CD4-positive, alpha-beta memory T cell (primary cell): ENCODE measurements at regions not wholly inside any gene's neighbourhood (a gene's known extent, or its start where the extent isn't known, plus 50 kb on each side); places are given as distances from the start of the nearest gene placed in this dataset.

ENCODE experiments used
- CTCF ChIA-PET: fragments of 350-600 bp; sonication (Branson Sonifier 250); formaldehyde crosslinking; loops from one replicate; lab custom pipeline; 2021; ENCODE audit warnings: inconsistent platforms; ENCODE audit not compliant: partially characterized antibody; lab: Charles Lee
- POLR2A ChIA-PET: fragments of 350-600 bp; sonication (Branson Sonifier 250); formaldehyde crosslinking; loops from one replicate; lab custom pipeline; 2021; ENCODE audit not compliant: partially characterized antibody; lab: Charles Lee
- DNase-seq, 5 donors: peaks; one replicate each; pipeline versions ENCODE4 v3.0.0 to v3.0.0-alpha.2; 2020 to 2022; ENCODE audit warnings: mixed read lengths in 1 of 5
- H3K27ac ChIP-seq: one replicate; pipeline ENCODE4 v1.7.0; 2013; ENCODE audit warnings: low read depth, low read length
- H3K27me3 ChIP-seq: 2 replicates; pipeline ENCODE4 v1.7.0; 2013; ENCODE audit warnings: mild to moderate bottlenecking, low read length, moderate library complexity; ENCODE audit not compliant: insufficient read depth
- H3K36me3 ChIP-seq: 2 replicates; pipeline ENCODE4 v1.7.0; 2013; ENCODE audit warnings: mild to moderate bottlenecking, low read length, moderate library complexity; ENCODE audit not compliant: insufficient read depth
- H3K4me1 ChIP-seq: 2 replicates; pipeline ENCODE4 v1.7.0; 2013; ENCODE audit warnings: mild to moderate bottlenecking, low read length, moderate library complexity; ENCODE audit not compliant: insufficient read depth
- H3K4me3 ChIP-seq, 2 donors: one replicate each; pipeline ENCODE4 v1.7.0; 2013; ENCODE audit warnings: low read length in 2 of 2, mild to moderate bottlenecking in 1 of 2
- H3K9me3 ChIP-seq, 2 donors: one replicate each; pipeline ENCODE4 v1.7.0; 2013; ENCODE audit warnings: low read length in 2 of 2, control low read depth in 1 of 2; ENCODE audit not compliant: control insufficient read depth in 1 of 2
- H3K27ac Mint-ChIP-seq, 7 donors: one replicate each; pipeline ENCODE4 v1.8.0; 2020 to 2021; ENCODE audit warnings: mixed read lengths in 7 of 7, mild to moderate bottlenecking in 6 of 7, inconsistent platforms in 3 of 7, moderate library complexity in 3 of 7
- H3K27me3 Mint-ChIP-seq, 2 donors: one replicate each; pipeline ENCODE4 v1.8.0; 2020 to 2021; ENCODE audit warnings: mixed read lengths in 2 of 2
- H3K36me3 Mint-ChIP-seq, 2 donors: one replicate each; pipeline ENCODE4 v1.8.0; 2020 to 2021; ENCODE audit warnings: mixed read lengths in 2 of 2, inconsistent platforms in 1 of 2, mild to moderate bottlenecking in 1 of 2
- H3K4me1 Mint-ChIP-seq, 4 donors: one replicate each; pipeline ENCODE4 v1.8.0; 2020 to 2021; ENCODE audit warnings: mixed read lengths in 4 of 4, mild to moderate bottlenecking in 1 of 4
- H3K4me3 Mint-ChIP-seq, 8 donors: one replicate each; pipeline ENCODE4 v1.8.0; 2020 to 2021; ENCODE audit warnings: mixed read lengths in 8 of 8, mild to moderate bottlenecking in 7 of 8, moderate library complexity in 6 of 8, inconsistent platforms in 3 of 8
- H3K9me3 Mint-ChIP-seq, 8 donors: one replicate each; pipeline ENCODE4 v1.8.0; 2020 to 2021; ENCODE audit warnings: mixed read lengths in 8 of 8, mild to moderate bottlenecking in 5 of 8, inconsistent platforms in 3 of 8, moderate library complexity in 1 of 8
- intact Hi-C: fragments of 100-400 bp; cut with micrococcal nuclease; formaldehyde crosslinking; loops from one replicate; pipeline ENCODE4 v1.15.1; 2023

GRCh38 chr14:98411154-98411553 lies 860.8 kb downstream of the BCL11B start:
- peaks cover 0 to 3% (median 0%) of the 10 kb centered on the region in 8 donors for H3K9me3 Mint-ChIP-seq
- peaks cover 0 to 14% (median 9%) of the 10 kb centered on the region in 4 donors for H3K4me1 Mint-ChIP-seq
- no peak overlapping the region for H3K4me3 ChIP-seq
- DNase-seq = peak in 1 of 5 donors; percentile 9
- ChIA-PET CTCF (interaction anchor here (0.6 kb wide), 2 partner anchors 153 to 159 kb away, joined by 3 read pairs; no protein-coding TSS in a partner anchor), POLR2A (no interaction called here)
- H3K4me3 Mint-ChIP-seq = no peak overlapping the region
- H3K4me1 ChIP-seq = no peaks in the 10 kb centered on the region
- H3K9me3 ChIP-seq = no peaks in the 10 kb centered on the region
- no peaks in the 10 kb centered on the region for H3K27me3 ChIP-seq
- H3K36me3 ChIP-seq = no peaks in the 10 kb centered on the region
- intact Hi-C loops = no loop called here
- H3K27ac ChIP-seq = no peak overlapping the region
- H3K36me3 Mint-ChIP-seq = no peaks in the 10 kb centered on the region
- H3K27ac Mint-ChIP-seq = peak overlapping the region in 1 of 7 donors; percentile 82
- no peaks in the 10 kb centered on the region for H3K27me3 Mint-ChIP-seq

- no peaks in the 10 kb centered on the region for H3K27me3 Mint-ChIP-seq
- Histone ChIP-seq H3K4me3 (no peak overlapping the region), H3K4me1 (no peaks in the 10 kb centered on the region), H3K27me3 (no peaks in the 10 kb centered on the region), H3K36me3 (no peaks in the 10 kb centered on the region), H3K9me3 (no peaks in the 10 kb centered on the region), H3K27ac (no peak overlapping the region)
- CTCF ChIA-PET = no interaction called here
- no peaks in the 10 kb centered on the region for H3K36me3 Mint-ChIP-seq
- peaks cover 0 to 14% (median 9%) of the 10 kb centered on the region in 4 donors for H3K4me1 Mint-ChIP-seq
- H3K9me3 Mint-ChIP-seq = peaks cover 0 to 3% (median 0%) of the 10 kb centered on the region in 8 donors
- intact Hi-C loops = no loop called here
- no peak for DNase-seq
- no peak overlapping the region for H3K4me3 Mint-ChIP-seq
- H3K27ac Mint-ChIP-seq = peak overlapping the region in 1 of 7 donors; percentile 11
- POLR2A ChIA-PET = no interaction called here
Measured at GRCh38 chr14:98412431-98412830, 859.6 kb downstream of the BCL11B start.

- H3K4me3 ChIP-seq = no peak overlapping the region
- Mint-ChIP-seq H3K4me1 (peaks cover 0 to 7% (median 3%) of the 10 kb centered on the region in 4 donors), H3K27ac (no peak overlapping the region), H3K27me3 (no peaks in the 10 kb centered on the region), H3K36me3 (no peaks in the 10 kb centered on the region), H3K9me3 (peaks cover 0 to 3% (median 0%) of the 10 kb centered on the region in 8 donors), H3K4me3 (no peak overlapping the region)
- intact Hi-C loops = no loop called here
- H3K36me3 ChIP-seq = no peaks in the 10 kb centered on the region
- no peaks in the 10 kb centered on the region for H3K27me3 ChIP-seq
- DNase-seq = no peak
- POLR2A ChIA-PET = no interaction called here
- CTCF ChIA-PET = no interaction called here
- no peak overlapping the region for H3K27ac ChIP-seq
- H3K4me1 ChIP-seq = no peaks in the 10 kb centered on the region
- H3K9me3 ChIP-seq = no peaks in the 10 kb centered on the region
Measured at GRCh38 chr14:98415766-98416165, 856.2 kb downstream of the BCL11B start.

- Histone ChIP-seq H3K27me3 (no peaks in the 10 kb centered on the region), H3K4me1 (no peaks in the 10 kb centered on the region), H3K36me3 (no peaks in the 10 kb centered on the region), H3K27ac (no peak overlapping the region), H3K9me3 (no peaks in the 10 kb centered on the region), H3K4me3 (no peak overlapping the region)
- DNase-seq = no peak
- Mint-ChIP-seq H3K4me1 (peaks cover 0 to 4% (median 2%) of the 10 kb centered on the region in 4 donors), H3K9me3 (peaks cover 0 to 3% (median 0%) of the 10 kb centered on the region in 8 donors), H3K4me3 (no peak overlapping the region), H3K27ac (no peak overlapping the region), H3K27me3 (no peaks in the 10 kb centered on the region), H3K36me3 (no peaks in the 10 kb centered on the region)
- intact Hi-C loops = no loop called here
- ChIA-PET POLR2A (no interaction called here), CTCF (no interaction called here)
Measured at GRCh38 chr14:98417001-98417400, 855.0 kb downstream of the BCL11B start.

- Mint-ChIP-seq H3K36me3 (no peaks in the 10 kb centered on the region), H3K27ac (no peak overlapping the region), H3K4me3 (no peak overlapping the region), H3K4me1 (peaks cover 10 to 20% (median 17%) of the 10 kb centered on the region in 4 donors), H3K27me3 (no peaks in the 10 kb centered on the region), H3K9me3 (no peaks in the 10 kb centered on the region)
- Histone ChIP-seq H3K36me3 (no peaks in the 10 kb centered on the region), H3K9me3 (no peaks in the 10 kb centered on the region), H3K4me1 (peaks cover 11% of the 10 kb centered on the region), H3K27me3 (no peaks in the 10 kb centered on the region), H3K27ac (no peak overlapping the region), H3K4me3 (no peak overlapping the region)
- intact Hi-C loops = no loop called here
- ChIA-PET CTCF (no interaction called here), POLR2A (no interaction called here)
- no peak for DNase-seq
Measured at GRCh38 chr14:98428483-98428994, 843.5 kb downstream of the BCL11B start.

DNA sequence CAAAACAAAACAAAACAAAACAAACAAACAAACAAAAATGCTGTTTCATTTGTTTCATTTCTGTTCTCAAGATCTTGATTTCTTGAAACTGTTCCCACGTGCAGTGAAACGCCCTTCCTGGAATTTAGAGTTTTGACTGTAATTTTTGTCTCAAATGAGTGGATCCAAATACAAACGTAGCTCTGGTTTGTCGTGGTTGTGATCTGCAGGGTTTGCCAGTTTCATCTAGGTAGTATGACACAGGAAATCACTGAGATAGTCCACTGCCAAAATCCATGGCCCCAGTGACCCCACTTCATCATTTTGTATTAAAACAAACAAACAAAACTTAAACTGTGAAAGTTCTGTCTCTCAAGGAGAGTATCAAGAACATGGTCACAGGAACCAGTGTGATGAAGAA lies 838.6 kb downstream of the BCL11B start:
- ChIA-PET CTCF (interaction anchor here (1.1 kb wide), 1 partner anchor 28 kb away, joined by 3 read pairs; no protein-coding TSS in a partner anchor), POLR2A (interaction anchor here (1.2 kb wide), 1 partner anchor 296 kb away, joined by 3 read pairs; no protein-coding TSS in a partner anchor)
- Mint-ChIP-seq H3K36me3 (peaks cover 5 to 7% of the 10 kb centered on the region in 2 donors), H3K27ac (peak overlapping the region in 3 of 7 donors; percentile 11 to 67 (median 46)), H3K4me3 (peak overlapping the region in 3 of 8 donors; percentile 13 to 63 (median 36)), H3K9me3 (peaks cover 0 to 16% (median 10%) of the 10 kb centered on the region in 8 donors), H3K4me1 (peaks cover 12 to 22% (median 18%) of the 10 kb centered on the region in 4 donors), H3K27me3 (no peaks in the 10 kb centered on the region)
- no peak overlapping the region for H3K27ac ChIP-seq
- H3K9me3 ChIP-seq = no peaks in the 10 kb centered on the region
- DNase-seq = no peak
- H3K27me3 ChIP-seq = no peaks in the 10 kb centered on the region
- H3K36me3 ChIP-seq = no peaks in the 10 kb centered on the region
- peaks cover 13% of the 10 kb centered on the region for H3K4me1 ChIP-seq
- H3K4me3 ChIP-seq = no peak overlapping the region
- intact Hi-C loops = no loop called here

DNA sequence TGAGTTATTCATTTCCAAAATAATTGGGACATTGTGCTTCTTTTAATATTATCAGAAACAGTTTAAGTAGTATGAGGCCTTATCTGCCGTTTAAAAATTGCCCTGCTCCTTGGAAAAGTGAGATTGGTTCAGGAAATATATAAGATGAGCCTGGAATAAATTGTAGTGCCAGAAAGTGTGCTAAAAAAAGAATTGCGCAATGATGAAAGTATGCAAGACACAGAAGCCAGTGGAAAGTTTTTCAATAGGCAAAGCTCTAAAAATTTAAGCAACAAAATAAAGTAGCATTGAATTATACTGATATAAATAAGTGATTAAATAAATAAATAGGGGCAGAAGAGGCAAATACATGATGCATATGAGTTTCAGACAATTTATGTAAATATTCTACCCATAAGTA lies 834.9 kb downstream of the BCL11B start:
- intact Hi-C loops = no loop called here
- H3K27me3 ChIP-seq = no peaks in the 10 kb centered on the region
- no peak overlapping the region for H3K4me3 ChIP-seq
- CTCF ChIA-PET = no interaction called here
- H3K9me3 Mint-ChIP-seq = peaks cover 0 to 28% (median 11%) of the 10 kb centered on the region in 8 donors
- no peak overlapping the region for H3K4me3 Mint-ChIP-seq
- no peak overlapping the region for H3K27ac ChIP-seq
- no peak for DNase-seq
- H3K27me3 Mint-ChIP-seq = no peaks in the 10 kb centered on the region
- H3K36me3 Mint-ChIP-seq = peaks cover 5 to 7% of the 10 kb centered on the region in 2 donors
- peaks cover 12% of the 10 kb centered on the region for H3K4me1 ChIP-seq
- no peak overlapping the region for H3K27ac Mint-ChIP-seq
- peaks cover 12 to 23% (median 18%) of the 10 kb centered on the region in 4 donors for H3K4me1 Mint-ChIP-seq
- H3K9me3 ChIP-seq = no peaks in the 10 kb centered on the region
- POLR2A ChIA-PET = no interaction called here
- H3K36me3 ChIP-seq = no peaks in the 10 kb centered on the region
